ENCODE measurements at regions not wholly inside any gene's neighbourhood (a gene's known extent, or its start where the extent isn't known, plus 50 kb on each side); places are given as distances from the start of the nearest gene placed in this dataset.
"Not testable (repeated sequence)": the region's sequence is repeated elsewhere in the genome, so short reads cannot be mapped to it uniquely, and the experiment has no call there.

DNA sequence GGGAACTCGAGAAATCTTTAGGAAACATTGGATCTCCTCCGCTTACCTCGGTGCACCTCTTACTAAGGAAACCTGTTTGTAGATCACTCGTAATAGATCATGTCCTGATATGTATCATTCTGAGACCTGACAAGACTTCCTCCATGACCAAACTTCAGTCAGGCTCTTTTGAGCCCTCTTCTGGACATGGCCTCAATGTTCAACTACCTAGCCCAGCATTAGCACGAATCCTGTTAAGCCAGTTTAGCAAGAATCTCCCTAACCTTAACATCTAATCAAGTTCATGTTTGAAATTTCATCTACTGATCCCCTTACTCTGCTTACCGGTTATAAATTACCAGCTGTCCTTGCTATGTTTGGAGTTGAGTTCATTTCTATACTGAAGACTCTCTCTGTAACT is 713.9 kb upstream of the USP15 start:
- H3K27ac ChIP-seq (ENCODE audit: low read length), result no peak overlapping the region
- H3K4me1 ChIP-seq (ENCODE audit: control insufficient read depth, insufficient read depth, low read length), result no peaks in the 10 kb centered on the region
- H3K9me3 ChIP-seq (ENCODE audit: control insufficient read depth, low read depth, low read length), result no peaks in the 10 kb centered on the region
- no peak for DNase-seq
- no peak overlapping the region for H3K4me3 ChIP-seq (ENCODE audit: low read length)
- H3K36me3 ChIP-seq (ENCODE audit: control insufficient read depth, insufficient read depth, low read length), result no peaks in the 10 kb centered on the region
- 14% methylated on average over 1 of the region's 6 CpGs for WGBS (ENCODE audit: insufficient coverage, low lambda C conversion rate)
- no peaks in the 10 kb centered on the region for H3K27me3 ChIP-seq (ENCODE audit: control insufficient read depth, insufficient read depth, low read length)

DNA sequence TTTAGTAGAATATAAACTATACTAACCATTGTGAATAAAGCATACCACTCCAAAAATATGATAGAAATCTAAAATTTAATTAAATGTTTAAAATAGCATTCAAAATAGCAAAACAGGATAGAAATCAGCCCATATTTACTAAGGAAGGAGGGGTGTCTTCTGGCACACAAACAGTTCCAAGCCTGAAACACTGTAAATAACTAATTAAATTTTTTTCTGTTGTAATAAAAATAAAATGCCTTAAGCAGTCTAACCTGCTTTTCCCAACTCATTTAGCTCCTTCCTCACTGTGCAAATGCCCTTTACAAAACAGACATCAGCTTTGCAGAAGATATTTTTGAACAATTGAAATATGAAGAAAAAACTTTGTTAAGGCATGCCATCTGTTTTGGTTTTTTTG is 707.1 kb upstream of the USP15 start:
- no peak overlapping the region for H3K4me3 ChIP-seq (ENCODE audit: low read length)
- no peak for DNase-seq
- H3K27ac ChIP-seq (ENCODE audit: low read length), result no peak overlapping the region
- no peaks in the 10 kb centered on the region for H3K27me3 ChIP-seq (ENCODE audit: control insufficient read depth, insufficient read depth, low read length)
- H3K4me1 ChIP-seq (ENCODE audit: control insufficient read depth, insufficient read depth, low read length), result no peaks in the 10 kb centered on the region
- H3K9me3 ChIP-seq (ENCODE audit: control insufficient read depth, low read depth, low read length), result no peaks in the 10 kb centered on the region
- no peaks in the 10 kb centered on the region for H3K36me3 ChIP-seq (ENCODE audit: control insufficient read depth, insufficient read depth, low read length)

DNA sequence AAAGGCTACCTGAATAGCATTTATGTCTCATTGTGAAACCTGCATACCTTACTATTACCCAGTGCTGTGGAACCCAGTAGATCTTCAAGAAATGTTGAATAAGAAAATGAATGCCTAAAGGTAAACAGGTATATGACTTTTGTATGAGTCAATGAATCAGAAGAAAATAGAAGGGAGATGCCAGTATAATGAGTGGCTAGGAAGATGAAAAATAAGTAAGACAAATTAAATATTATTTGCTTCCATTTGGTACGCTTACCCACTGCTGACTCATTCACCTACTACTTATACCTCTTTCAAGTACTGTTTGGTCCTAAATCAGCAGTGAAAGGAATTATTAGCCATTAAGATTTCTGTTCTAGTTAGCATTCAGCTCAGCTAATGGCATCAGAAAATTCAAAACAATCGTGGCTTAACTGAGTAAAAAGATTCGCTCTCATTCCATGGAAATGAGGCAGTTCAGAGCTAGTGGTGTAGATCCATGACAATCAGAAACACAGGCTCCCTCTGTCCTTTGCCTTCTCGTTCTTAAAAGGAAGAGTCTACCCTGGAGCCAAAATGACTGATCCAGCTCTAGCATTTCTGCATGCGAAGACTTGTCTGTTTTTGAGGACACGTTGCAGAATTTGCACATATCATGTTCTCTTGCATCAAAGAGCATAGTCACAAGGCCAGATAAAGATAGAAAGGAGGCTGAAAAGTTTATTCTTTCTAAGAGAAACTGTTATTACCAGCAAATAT is 705.8 kb upstream of the USP15 start:
- no peak overlapping the region for H3K27ac ChIP-seq (ENCODE audit: low read length)
- no peaks in the 10 kb centered on the region for H3K36me3 ChIP-seq (ENCODE audit: control insufficient read depth, insufficient read depth, low read length)
- H3K4me1 ChIP-seq (ENCODE audit: control insufficient read depth, insufficient read depth, low read length), result no peaks in the 10 kb centered on the region
- H3K4me3 ChIP-seq (ENCODE audit: low read length), result no peak overlapping the region
- H3K27me3 ChIP-seq (ENCODE audit: control insufficient read depth, insufficient read depth, low read length), result no peaks in the 10 kb centered on the region
- DNase-seq, result no peak
- H3K9me3 ChIP-seq (ENCODE audit: control insufficient read depth, low read depth, low read length), result no peaks in the 10 kb centered on the region
- WGBS (ENCODE audit: insufficient coverage, low lambda C conversion rate), result 100% methylated on average over 3 of the region's 6 CpGs

DNA sequence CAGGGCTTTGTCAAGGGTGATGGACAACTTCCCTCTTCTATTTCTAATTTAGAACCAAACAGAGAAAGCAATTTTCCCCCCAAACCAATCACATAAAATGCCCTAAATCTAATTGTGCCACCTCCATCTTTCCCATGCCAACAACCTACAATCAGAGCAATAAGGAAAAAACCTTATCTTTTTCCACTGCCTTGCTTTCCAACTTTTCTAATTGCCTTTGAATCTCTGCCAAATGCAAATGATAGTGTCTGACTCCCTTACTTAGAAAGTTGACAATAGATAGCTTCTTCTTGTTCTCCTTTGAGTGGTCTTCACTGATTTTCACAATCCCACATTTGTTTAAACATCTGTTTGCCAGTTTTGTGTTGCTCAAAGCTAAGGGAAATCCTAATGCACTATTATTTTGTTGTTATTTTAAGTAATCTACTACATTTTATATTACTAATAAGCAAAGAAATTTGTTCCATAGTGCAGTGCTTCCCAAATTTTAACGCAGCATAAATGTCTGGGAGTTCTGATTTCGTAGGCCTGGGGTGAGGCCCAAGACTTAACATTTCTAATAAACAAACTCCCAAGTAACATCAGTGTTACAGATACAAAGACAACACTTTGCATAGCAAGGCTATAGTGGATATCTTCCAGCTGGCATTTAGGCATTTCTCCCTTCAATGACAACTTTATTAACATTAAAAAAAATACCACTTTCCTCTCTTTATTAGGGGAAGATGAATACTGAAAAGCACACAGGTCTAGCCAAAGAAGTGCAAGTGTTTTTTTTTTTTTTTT is 696.3 kb upstream of the USP15 start:
- H3K4me3 ChIP-seq (ENCODE audit: low read length), result no peak overlapping the region
- H3K27me3 ChIP-seq (ENCODE audit: control insufficient read depth, insufficient read depth, low read length), result no peaks in the 10 kb centered on the region
- no peaks in the 10 kb centered on the region for H3K9me3 ChIP-seq (ENCODE audit: control insufficient read depth, low read depth, low read length)
- 50% methylated on average over 1 of the region's 2 CpGs for whole genome bisulfite sequencing (ENCODE audit: insufficient coverage, low lambda C conversion rate)
- H3K27ac ChIP-seq (ENCODE audit: low read length), result no peak overlapping the region
- DNase-seq, result no peak
- H3K36me3 ChIP-seq (ENCODE audit: control insufficient read depth, insufficient read depth, low read length), result no peaks in the 10 kb centered on the region
- no peaks in the 10 kb centered on the region for H3K4me1 ChIP-seq (ENCODE audit: control insufficient read depth, insufficient read depth, low read length)

DNA sequence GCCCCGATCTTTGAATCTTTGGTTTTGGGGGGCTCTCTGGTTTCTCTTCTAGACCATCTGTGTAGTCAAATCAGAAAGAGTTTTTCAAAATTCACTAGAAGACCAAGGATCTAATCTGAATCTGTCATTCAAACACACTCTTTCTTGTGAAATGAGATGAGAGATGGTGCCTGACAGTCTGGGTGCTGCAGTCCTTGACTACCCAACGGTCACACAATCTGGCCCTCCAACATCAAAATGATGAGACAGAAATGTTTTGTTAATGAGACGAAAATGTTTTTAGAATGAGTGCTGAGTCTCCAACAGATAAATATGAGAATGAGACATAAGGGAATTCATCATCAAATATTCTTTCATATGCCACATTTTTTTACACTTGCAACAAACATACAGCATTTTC is 695.7 kb upstream of the USP15 start:
- no peaks in the 10 kb centered on the region for H3K36me3 ChIP-seq (ENCODE audit: control insufficient read depth, insufficient read depth, low read length)
- H3K27ac ChIP-seq (ENCODE audit: low read length), result no peak overlapping the region
- no peaks in the 10 kb centered on the region for H3K9me3 ChIP-seq (ENCODE audit: control insufficient read depth, low read depth, low read length)
- 80% methylated on average over 1 of the region's 3 CpGs for WGBS (ENCODE audit: insufficient coverage, low lambda C conversion rate)
- no peaks in the 10 kb centered on the region for H3K27me3 ChIP-seq (ENCODE audit: control insufficient read depth, insufficient read depth, low read length)
- no peak overlapping the region for H3K4me3 ChIP-seq (ENCODE audit: low read length)
- no peaks in the 10 kb centered on the region for H3K4me1 ChIP-seq (ENCODE audit: control insufficient read depth, insufficient read depth, low read length)
- DNase-seq, result no peak

DNA sequence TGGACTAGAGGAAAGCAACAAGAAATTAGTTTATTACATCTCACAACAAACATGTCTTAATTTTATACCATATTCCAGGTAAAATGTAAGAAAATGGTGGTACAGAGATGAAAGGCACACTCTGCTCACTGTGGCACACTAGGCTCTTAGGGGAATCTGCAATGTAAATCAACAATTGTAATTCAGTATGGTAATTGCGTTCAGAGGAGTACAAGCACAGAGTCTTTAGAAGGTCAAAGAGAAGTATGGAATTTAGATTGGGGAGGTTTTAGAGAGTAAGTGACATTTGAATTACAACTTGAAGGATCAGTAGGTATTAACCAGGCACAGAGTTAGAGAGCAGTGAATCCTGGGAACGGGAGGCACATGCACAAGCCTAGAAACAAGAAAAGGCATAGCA is 694.0 kb upstream of the USP15 start:
- Histone ChIP-seq H3K27ac (ENCODE audit: low read length) (no peak overlapping the region), H3K4me3 (ENCODE audit: low read length) (no peak overlapping the region), H3K36me3 (ENCODE audit: control insufficient read depth, insufficient read depth, low read length) (no peaks in the 10 kb centered on the region), H3K4me1 (ENCODE audit: control insufficient read depth, insufficient read depth, low read length) (no peaks in the 10 kb centered on the region), H3K27me3 (ENCODE audit: control insufficient read depth, insufficient read depth, low read length) (no peaks in the 10 kb centered on the region), H3K9me3 (ENCODE audit: control insufficient read depth, low read depth, low read length) (no peaks in the 10 kb centered on the region)
- DNase-seq, result no peak
- WGBS (ENCODE audit: insufficient coverage, low lambda C conversion rate), result 75% methylated on average over 2 of the region's 2 CpGs

DNA sequence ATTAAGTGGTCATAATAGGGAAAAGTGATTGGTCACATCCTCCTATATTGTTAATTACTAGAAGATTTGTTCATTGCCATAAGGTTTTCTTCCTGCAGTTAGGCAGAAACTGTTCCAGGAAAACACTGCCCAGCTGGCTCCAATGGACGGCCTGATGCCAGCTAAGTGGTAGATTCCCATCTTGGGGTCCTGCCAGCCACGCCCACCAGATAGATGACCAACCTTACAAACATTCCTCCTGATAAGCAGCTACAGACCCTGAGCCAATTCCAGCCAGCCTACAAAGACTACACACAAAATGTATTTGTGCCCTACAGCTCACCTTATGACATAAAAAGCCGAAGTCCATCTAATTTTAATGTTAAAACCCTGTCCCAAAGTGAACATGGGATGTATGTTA is 685.9 kb upstream of the USP15 start:
- Histone ChIP-seq H3K4me1 (ENCODE audit: control insufficient read depth, insufficient read depth, low read length) (no peaks in the 10 kb centered on the region), H3K4me3 (ENCODE audit: low read length) (no peak overlapping the region), H3K27me3 (ENCODE audit: control insufficient read depth, insufficient read depth, low read length) (no peaks in the 10 kb centered on the region), H3K27ac (ENCODE audit: low read length) (no peak overlapping the region), H3K9me3 (ENCODE audit: control insufficient read depth, low read depth, low read length) (no peaks in the 10 kb centered on the region), H3K36me3 (ENCODE audit: control insufficient read depth, insufficient read depth, low read length) (no peaks in the 10 kb centered on the region)
- no peak for DNase-seq
- no CpG with 5 or more reads among the region's 3 CpGs for WGBS (ENCODE audit: insufficient coverage, low lambda C conversion rate)

DNA sequence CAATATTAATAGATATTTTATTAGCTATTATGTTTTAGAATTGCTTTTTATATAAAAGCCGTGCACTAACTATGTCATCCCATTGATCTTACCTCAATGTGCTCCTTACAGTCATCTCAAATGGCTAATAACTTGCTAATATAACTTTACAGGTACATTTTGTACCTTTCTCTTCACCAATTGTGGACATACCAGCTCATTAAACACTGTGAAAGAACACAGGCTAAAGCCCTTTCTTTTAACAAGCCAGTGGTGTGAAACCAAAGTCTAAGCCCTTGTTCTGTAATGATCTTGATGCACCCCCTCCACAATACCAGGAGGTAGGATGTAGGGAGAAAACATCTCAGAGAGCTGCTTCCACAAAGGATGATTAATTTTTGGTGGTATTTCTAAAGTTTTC is 675.3 kb upstream of the USP15 start:
- H3K4me3 ChIP-seq (ENCODE audit: low read length), result no peak overlapping the region
- no peaks in the 10 kb centered on the region for H3K27me3 ChIP-seq (ENCODE audit: control insufficient read depth, insufficient read depth, low read length)
- no peaks in the 10 kb centered on the region for H3K9me3 ChIP-seq (ENCODE audit: control insufficient read depth, low read depth, low read length)
- no peak overlapping the region for H3K27ac ChIP-seq (ENCODE audit: low read length)
- no peaks in the 10 kb centered on the region for H3K36me3 ChIP-seq (ENCODE audit: control insufficient read depth, insufficient read depth, low read length)
- H3K4me1 ChIP-seq (ENCODE audit: control insufficient read depth, insufficient read depth, low read length), result no peaks in the 10 kb centered on the region
- no CpG with 5 or more reads among the region's 1 CpG for WGBS (ENCODE audit: insufficient coverage, low lambda C conversion rate)
- DNase-seq, result no peak

DNA sequence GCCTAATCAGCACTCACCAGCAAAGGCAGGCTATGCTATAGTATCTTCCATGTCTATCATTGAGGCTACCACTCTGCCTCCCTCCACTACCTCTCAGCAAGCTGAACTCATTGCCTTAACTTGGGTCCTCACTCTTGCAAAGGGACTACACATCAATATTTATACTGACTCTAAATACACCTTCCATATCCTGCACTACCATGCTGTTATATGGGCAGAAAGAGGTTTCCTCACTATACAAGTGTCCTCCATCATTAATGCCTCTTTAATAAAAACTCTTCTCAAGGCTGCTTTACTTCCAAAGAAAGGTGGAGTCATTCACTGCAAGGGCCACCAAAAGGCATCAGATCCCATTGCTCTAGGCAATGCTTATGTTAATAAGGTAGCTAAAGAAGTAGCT is 669.3 kb upstream of the USP15 start:
- not testable (repeated sequence) for H3K36me3 ChIP-seq (ENCODE audit: control insufficient read depth, insufficient read depth, low read length); H3K4me3 ChIP-seq (ENCODE audit: low read length); H3K4me1 ChIP-seq (ENCODE audit: control insufficient read depth, insufficient read depth, low read length); DNase-seq; H3K9me3 ChIP-seq (ENCODE audit: control insufficient read depth, low read depth, low read length); H3K27me3 ChIP-seq (ENCODE audit: control insufficient read depth, insufficient read depth, low read length); H3K27ac ChIP-seq (ENCODE audit: low read length)

DNA sequence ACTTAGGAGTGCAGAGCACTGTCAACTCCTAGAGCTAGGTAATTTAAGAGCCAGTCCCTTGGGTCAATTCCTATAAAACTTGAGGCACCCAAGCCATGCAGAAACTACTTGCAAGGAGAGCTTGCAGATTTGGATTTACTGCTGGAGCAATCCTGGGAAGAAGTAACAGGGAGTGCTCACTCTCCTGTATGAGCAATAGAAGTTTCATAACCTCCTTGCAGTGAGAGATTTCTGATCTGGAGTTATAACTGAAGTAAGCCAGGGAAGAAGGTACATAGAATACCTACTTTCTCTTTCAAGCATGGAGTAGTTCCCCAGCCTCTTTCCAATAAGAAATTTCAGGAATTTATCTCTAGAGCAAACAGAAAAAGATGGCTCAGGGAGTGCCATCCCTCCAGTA is 650.1 kb upstream of the USP15 start:
- no peak for DNase-seq
- no peak overlapping the region for H3K4me3 ChIP-seq (ENCODE audit: low read length)
- no peaks in the 10 kb centered on the region for H3K27me3 ChIP-seq (ENCODE audit: control insufficient read depth, insufficient read depth, low read length)
- H3K27ac ChIP-seq (ENCODE audit: low read length), result no peak overlapping the region
- H3K36me3 ChIP-seq (ENCODE audit: control insufficient read depth, insufficient read depth, low read length), result no peaks in the 10 kb centered on the region
- no peaks in the 10 kb centered on the region for H3K9me3 ChIP-seq (ENCODE audit: control insufficient read depth, low read depth, low read length)
- H3K4me1 ChIP-seq (ENCODE audit: control insufficient read depth, insufficient read depth, low read length), result no peaks in the 10 kb centered on the region

DNA sequence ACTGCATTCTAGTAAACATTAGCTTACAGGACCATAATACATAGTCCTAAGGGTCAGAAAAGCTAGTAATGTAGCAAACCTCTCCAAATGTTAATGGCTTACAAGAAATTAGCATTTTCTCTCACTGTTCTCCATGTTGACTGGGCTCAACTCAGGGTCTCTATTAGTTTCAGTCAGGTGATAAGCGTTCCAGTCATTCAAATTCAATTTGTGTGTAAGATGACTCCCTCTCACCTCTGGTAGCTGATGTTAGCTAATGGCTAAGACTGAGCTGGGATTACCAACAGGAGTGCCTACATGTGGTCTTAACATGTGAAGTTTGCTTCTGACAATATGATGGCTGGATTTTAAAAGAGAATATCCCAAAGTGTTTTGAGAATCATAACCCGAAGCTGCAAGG is 630.5 kb upstream of the USP15 start:
- no peaks in the 10 kb centered on the region for H3K4me1 ChIP-seq (ENCODE audit: control insufficient read depth, insufficient read depth, low read length)
- no peaks in the 10 kb centered on the region for H3K27me3 ChIP-seq (ENCODE audit: control insufficient read depth, insufficient read depth, low read length)
- H3K36me3 ChIP-seq (ENCODE audit: control insufficient read depth, insufficient read depth, low read length), result no peaks in the 10 kb centered on the region
- H3K9me3 ChIP-seq (ENCODE audit: control insufficient read depth, low read depth, low read length), result no peaks in the 10 kb centered on the region
- no peak overlapping the region for H3K4me3 ChIP-seq (ENCODE audit: low read length)
- no peak for DNase-seq
- no peak overlapping the region for H3K27ac ChIP-seq (ENCODE audit: low read length)
- 100% methylated on average over 1 of the region's 2 CpGs for WGBS (ENCODE audit: insufficient coverage, low lambda C conversion rate)
